ENCODE measurements at regions not wholly inside any gene's neighbourhood (a gene's known extent, or its start where the extent isn't known, plus 50 kb on each side); places are given as distances from the start of the nearest gene placed in this dataset.

DNA sequence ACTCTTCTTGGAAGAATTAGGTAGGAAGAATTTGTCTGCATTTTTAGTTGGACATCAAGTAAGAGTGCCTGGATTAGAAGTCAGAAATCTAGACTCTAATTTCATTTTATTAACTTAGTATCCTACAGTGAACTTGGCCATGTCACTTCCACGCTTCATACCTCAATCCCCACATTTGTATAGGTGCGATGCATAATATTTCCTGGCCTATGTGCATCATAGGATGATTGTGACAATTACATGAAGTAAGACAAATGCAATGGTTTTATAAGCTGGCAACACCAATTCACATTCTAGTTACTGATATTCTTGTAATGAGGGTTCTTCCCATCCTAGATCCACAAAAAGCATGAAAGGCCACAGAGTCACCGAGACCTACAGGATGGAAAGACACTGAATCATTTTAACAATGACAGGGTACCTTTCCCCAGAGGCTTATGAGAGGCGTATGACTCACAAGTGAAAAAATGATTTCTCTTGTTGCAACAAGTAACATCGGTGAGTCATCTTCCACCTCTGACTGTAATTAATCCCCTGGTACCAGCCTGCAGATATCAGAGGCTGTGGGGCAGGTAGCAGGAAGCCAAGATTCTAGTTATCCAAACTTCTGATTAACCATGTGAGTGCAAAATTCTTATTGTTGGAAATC lies 56.0 kb upstream of the OR5AK2 start:
- Histone ChIP-seq H3K4me3 (no peak overlapping the region), H3K27ac (no peak overlapping the region), H3K9me3 (no peaks in the 10 kb centered on the region), H3K36me3 (no peaks in the 10 kb centered on the region), H3K27me3 (no peaks in the 10 kb centered on the region), H3K4me1 (no peaks in the 10 kb centered on the region)
- DNase-seq = no peak
- TF ChIP-seq, protein P1, sequence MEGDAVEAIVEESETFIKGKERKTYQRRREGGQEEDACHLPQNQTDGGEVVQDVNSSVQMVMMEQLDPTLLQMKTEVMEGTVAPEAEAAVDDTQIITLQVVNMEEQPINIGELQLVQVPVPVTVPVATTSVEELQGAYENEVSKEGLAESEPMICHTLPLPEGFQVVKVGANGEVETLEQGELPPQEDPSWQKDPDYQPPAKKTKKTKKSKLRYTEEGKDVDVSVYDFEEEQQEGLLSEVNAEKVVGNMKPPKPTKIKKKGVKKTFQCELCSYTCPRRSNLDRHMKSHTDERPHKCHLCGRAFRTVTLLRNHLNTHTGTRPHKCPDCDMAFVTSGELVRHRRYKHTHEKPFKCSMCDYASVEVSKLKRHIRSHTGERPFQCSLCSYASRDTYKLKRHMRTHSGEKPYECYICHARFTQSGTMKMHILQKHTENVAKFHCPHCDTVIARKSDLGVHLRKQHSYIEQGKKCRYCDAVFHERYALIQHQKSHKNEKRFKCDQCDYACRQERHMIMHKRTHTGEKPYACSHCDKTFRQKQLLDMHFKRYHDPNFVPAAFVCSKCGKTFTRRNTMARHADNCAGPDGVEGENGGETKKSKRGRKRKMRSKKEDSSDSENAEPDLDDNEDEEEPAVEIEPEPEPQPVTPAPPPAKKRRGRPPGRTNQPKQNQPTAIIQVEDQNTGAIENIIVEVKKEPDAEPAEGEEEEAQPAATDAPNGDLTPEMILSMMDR (IDR thresholded peaks at IDR 0.05) = no peak
- intact Hi-C loops (cut with DNase I; ENCODE audit: low total_unique reads) = no loop called here

GRCh38 chr11:56923116-56923515 lies 65.6 kb upstream of the OR5AK2 start:
- TF ChIP-seq, protein P1 (IDR thresholded peaks at IDR 0.05) = no peak
- intact Hi-C loops (cut with DNase I; ENCODE audit: low total_unique reads) = no loop called here
- H3K4me1 ChIP-seq = no peaks in the 10 kb centered on the region
- no peak for DNase-seq
- no peak overlapping the region for H3K4me3 ChIP-seq
- no peaks in the 10 kb centered on the region for H3K27me3 ChIP-seq
- H3K36me3 ChIP-seq = no peaks in the 10 kb centered on the region
- H3K9me3 ChIP-seq = no peaks in the 10 kb centered on the region
- no peak overlapping the region for H3K27ac ChIP-seq

DNA sequence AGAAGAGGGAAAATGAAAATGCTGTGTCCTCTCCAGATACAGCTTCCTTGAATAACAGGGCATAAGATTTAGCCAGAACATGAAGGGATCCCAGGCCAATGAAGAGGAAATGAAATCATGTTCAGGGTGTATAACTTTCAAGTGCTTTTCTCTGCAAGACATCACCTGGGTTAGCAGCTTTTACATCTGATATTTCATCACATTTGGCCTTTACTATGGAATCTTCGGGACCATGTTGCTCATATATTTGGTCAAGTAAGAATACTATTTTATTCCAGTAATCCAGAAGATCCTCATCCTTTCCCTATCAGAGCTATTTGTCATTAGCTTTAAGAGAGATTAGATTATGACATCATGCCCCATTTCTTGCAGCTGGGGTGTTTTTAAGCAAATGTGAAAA lies 66.3 kb upstream of the OR5AK2 start:
- Histone ChIP-seq H3K36me3 (no peaks in the 10 kb centered on the region), H3K4me1 (no peaks in the 10 kb centered on the region), H3K27me3 (no peaks in the 10 kb centered on the region), H3K4me3 (no peak overlapping the region), H3K27ac (no peak overlapping the region), H3K9me3 (no peaks in the 10 kb centered on the region)
- no peak for DNase-seq
- TF ChIP-seq, protein P1 (IDR thresholded peaks at IDR 0.05) = no peak
- intact Hi-C loops (cut with DNase I; ENCODE audit: low total_unique reads) = no loop called here

DNA sequence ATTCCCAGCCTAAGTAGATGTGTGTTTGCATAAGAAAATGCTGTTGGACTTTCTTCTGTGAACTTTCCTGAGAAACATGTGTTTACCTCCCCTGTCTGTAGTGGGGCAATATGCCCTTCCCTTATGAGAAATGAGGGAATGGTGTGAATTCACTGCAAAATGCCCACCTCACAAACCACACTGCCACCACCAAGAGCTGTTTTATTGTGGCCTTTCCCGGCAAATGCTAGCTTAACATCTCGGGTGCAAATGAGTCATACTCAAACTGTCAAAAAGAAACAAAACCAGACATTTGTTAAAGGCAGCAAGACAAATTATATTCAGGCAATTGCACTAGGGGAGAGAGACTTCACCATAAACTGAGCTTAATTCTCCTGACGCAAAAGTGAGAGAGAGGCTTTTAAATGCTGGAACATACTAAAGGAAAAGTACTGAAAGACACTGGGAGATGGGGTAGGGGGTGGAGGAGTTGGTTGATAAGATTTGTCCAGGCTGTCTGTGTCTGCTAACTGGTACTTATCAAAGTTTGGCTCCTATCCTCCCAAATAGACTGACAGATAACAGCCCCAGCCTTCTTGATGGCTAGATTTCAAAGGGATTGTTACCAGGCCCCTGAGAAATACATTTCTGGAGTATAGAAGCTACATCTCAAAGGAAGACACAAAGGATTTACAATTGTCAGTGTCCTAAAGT lies 70.9 kb upstream of the OR5AK2 start:
- H3K27ac ChIP-seq = no peak overlapping the region
- H3K4me1 ChIP-seq = no peaks in the 10 kb centered on the region
- TF ChIP-seq, protein P1 (IDR thresholded peaks at IDR 0.05) = no peak
- no peak for DNase-seq
- intact Hi-C loops (cut with DNase I; ENCODE audit: low total_unique reads) = no loop called here
- H3K27me3 ChIP-seq = no peaks in the 10 kb centered on the region
- H3K9me3 ChIP-seq = no peaks in the 10 kb centered on the region
- H3K4me3 ChIP-seq = no peak overlapping the region
- no peaks in the 10 kb centered on the region for H3K36me3 ChIP-seq

GRCh38 chr11:56916587-56916986 lies 72.1 kb upstream of the OR5AK2 start:
- no peaks in the 10 kb centered on the region for H3K9me3 ChIP-seq
- DNase-seq = no peak
- no peak overlapping the region for H3K27ac ChIP-seq
- H3K4me1 ChIP-seq = no peaks in the 10 kb centered on the region
- intact Hi-C loops (cut with DNase I; ENCODE audit: low total_unique reads) = no loop called here
- no peaks in the 10 kb centered on the region for H3K36me3 ChIP-seq
- H3K27me3 ChIP-seq = no peaks in the 10 kb centered on the region
- H3K4me3 ChIP-seq = no peak overlapping the region
- TF ChIP-seq, protein P1 (IDR thresholded peaks at IDR 0.05) = no peak
